H1 (cell line): ENCODE measurements at regions not wholly inside any gene's neighbourhood (a gene's known extent, or its start where the extent isn't known, plus 50 kb on each side); places are given as distances from the start of the nearest gene placed in this dataset.

Source experiments
- CTCF ChIA-PET: fragments of 300-600 bp; sonication (Branson Sonifier 250); formaldehyde crosslinking; loops from one replicate; lab custom pipeline; 2021; ENCODE audit not compliant: partially characterized antibody; lab: Charles Lee
- POLR2A ChIA-PET: fragments of 300-600 bp; sonication (Branson Sonifier 250); formaldehyde crosslinking; loops from one replicate; lab custom pipeline; 2021; ENCODE audit warnings: inconsistent platforms; ENCODE audit not compliant: partially characterized antibody; lab: Charles Lee
- DNase-seq, 2 experiments: peaks; one replicate each; pipeline versions ENCODE4 v3.0.0 to v3.0.0-alpha.2; 2010 to 2022; ENCODE audit warnings: low spot score in 2 of 2, low read depth in 1 of 2, mixed read lengths in 1 of 2
- FAIRE-seq: peaks from 2 replicates; lab custom pipeline; 2011; peaks lifted over from hg19 to GRCh38; lab: Jason Lieb, UNC
- H2AFZ ChIP-seq: 2 replicates; pipeline ENCODE4 v1.8.1; 2012; ENCODE audit warnings: low read length, inconsistent platforms
- H2AK5ac ChIP-seq: 2 replicates; pipeline ENCODE4 v1.6.1; 2013; ENCODE audit warnings: low read depth, low read length
- H2BK120ac ChIP-seq: replicated peaks from 2 replicates; pipeline ENCODE3; 2013; ENCODE audit warnings: low read depth, low read length, inconsistent platforms
- H2BK12ac ChIP-seq: 2 replicates; pipeline ENCODE4 v1.6.1; 2013; ENCODE audit warnings: low read depth, low read length
- H2BK15ac ChIP-seq: 2 replicates; pipeline ENCODE4 v1.6.1; 2013; ENCODE audit warnings: low read length
- H2BK20ac ChIP-seq: 2 replicates; pipeline ENCODE4 v1.6.1; 2013; ENCODE audit warnings: low read length
- H2BK5ac ChIP-seq: 2 replicates; pipeline ENCODE4 v1.6.1; 2013; ENCODE audit warnings: low read depth, low read length
- H3K14ac ChIP-seq: 2 replicates; pipeline ENCODE4 v1.6.1; 2013; ENCODE audit warnings: inconsistent platforms; ENCODE audit not compliant: insufficient read length
- H3K18ac ChIP-seq: 2 replicates; pipeline ENCODE4 v1.6.1; 2013; ENCODE audit warnings: low read length; ENCODE audit errors: extremely low read depth
- H3K23ac ChIP-seq: 2 replicates; pipeline ENCODE4 v1.6.1; 2013; ENCODE audit warnings: inconsistent platforms; ENCODE audit not compliant: insufficient read length
- H3K23me2 ChIP-seq: 2 replicates; pipeline ENCODE4 v1.6.1; 2013; ENCODE audit warnings: low read depth, low read length
- H3K27ac ChIP-seq: 2 replicates; pipeline ENCODE4 v1.6.1; 2011; ENCODE audit warnings: low read depth, low read length, inconsistent platforms
- H3K27me3 ChIP-seq, 4 experiments: replicated peaks in 1 of 4; 1 replicate in 1 of 4; 2 replicates in 3 of 4; pipeline versions ENCODE4 v1.6.1 to v1.8.1; 2011 to 2013; ENCODE audit warnings: low read length in 3 of 4, mild to moderate bottlenecking in 3 of 4, inconsistent platforms in 2 of 4, mixed read lengths in 2 of 4, moderate library complexity in 1 of 4; ENCODE audit not compliant: control insufficient read depth in 3 of 4, insufficient read depth in 3 of 4; ENCODE audit errors: extremely low read depth in 1 of 4
- H3K36me3 ChIP-seq, 4 experiments: 2 replicates each; pipeline versions ENCODE4 v1.6.1 to v1.8.1; 2011 to 2013; ENCODE audit warnings: mild to moderate bottlenecking in 4 of 4, low read length in 3 of 4, moderate library complexity in 2 of 4, control low read depth in 1 of 4, inconsistent platforms in 1 of 4; ENCODE audit not compliant: insufficient read depth in 4 of 4, control insufficient read depth in 2 of 4
- H3K4ac ChIP-seq: replicated peaks from 2 replicates; pipeline ENCODE3; 2013; ENCODE audit warnings: low read length, low read depth, mixed read lengths, inconsistent platforms; ENCODE audit not compliant: insufficient read length
- H3K4me1 ChIP-seq, 4 experiments: replicated peaks in 1 of 4; 1 replicate in 1 of 4; 2 replicates in 3 of 4; pipeline versions ENCODE4 v1.6.1 to v1.8.1; 2011 to 2013; ENCODE audit warnings: low read length in 3 of 4, inconsistent platforms in 2 of 4, mixed read lengths in 1 of 4; ENCODE audit not compliant: insufficient read depth in 4 of 4, control insufficient read depth in 3 of 4
- H3K4me2 ChIP-seq, 2 experiments: 2 replicates each; pipeline versions ENCODE4 v1.6.1 to v1.8.1; 2011 to 2013; ENCODE audit warnings: low read depth in 2 of 2, low read length in 2 of 2, control low read depth in 1 of 2, inconsistent platforms in 1 of 2, mild to moderate bottlenecking in 1 of 2; ENCODE audit not compliant: insufficient read depth in 1 of 2
- H3K4me3 ChIP-seq, 4 experiments: fragments of 200-600, 300-600 bp in 1 of 4; sonication (generic), shearing (Covaris generic), sonication (Bioruptor Twin) in 1 of 4; 2 replicates each; pipeline versions ENCODE4 v1.5.1 to v1.8.1; 2011 to 2016; ENCODE audit warnings: low read length in 4 of 4, low read depth in 3 of 4, control low read depth in 2 of 4, inconsistent platforms in 2 of 4, mild to moderate bottlenecking in 2 of 4, mixed read lengths in 1 of 4, moderate library complexity in 1 of 4; ENCODE audit not compliant: insufficient read depth in 2 of 4; ENCODE audit errors: extremely low read depth in 1 of 4
- H3K56ac ChIP-seq: replicated peaks from 2 replicates; pipeline ENCODE3; 2013; ENCODE audit warnings: low read depth, mild to moderate bottlenecking, mixed read lengths, low read length, inconsistent platforms; ENCODE audit not compliant: insufficient read length
- H3K79me1 ChIP-seq: 2 replicates; pipeline ENCODE4 v1.6.1; 2013; ENCODE audit warnings: low read depth, low read length, control low read depth
- H3K79me2 ChIP-seq, 2 experiments: 2 replicates each; pipeline versions ENCODE4 v1.6.1 to v1.8.1; 2012 to 2013; ENCODE audit warnings: low read length in 2 of 2, mild to moderate bottlenecking in 2 of 2, inconsistent platforms in 1 of 2; ENCODE audit not compliant: insufficient read depth in 2 of 2, control insufficient read depth in 1 of 2
- H3K9ac ChIP-seq, 4 experiments: replicated peaks in 1 of 4; 1 replicate in 1 of 4; 2 replicates in 3 of 4; pipeline versions ENCODE4 v1.6.1 to v1.8.1; 2011 to 2013; ENCODE audit warnings: low read depth in 3 of 4, low read length in 3 of 4, control low read depth in 2 of 4, mild to moderate bottlenecking in 2 of 4, moderate library complexity in 2 of 4, inconsistent platforms in 1 of 4; ENCODE audit errors: extremely low read depth in 1 of 4
- H3K9me3 ChIP-seq, 2 experiments: 2 replicates each; pipeline versions ENCODE4 v1.6.1 to v1.8.1; 2012 to 2013; ENCODE audit warnings: mild to moderate bottlenecking in 2 of 2, moderate library complexity in 2 of 2, control low read depth in 1 of 2, inconsistent platforms in 1 of 2, low read depth in 1 of 2, low read length in 1 of 2, mixed read lengths in 1 of 2; ENCODE audit not compliant: insufficient read depth in 2 of 2
- H4K20me1 ChIP-seq, 2 experiments: replicated peaks in 1 of 2; 2 replicates each; pipeline versions ENCODE3 to v1.8.1; 2011 to 2013; ENCODE audit warnings: inconsistent platforms in 2 of 2, low read length in 2 of 2, mild to moderate bottlenecking in 1 of 2; ENCODE audit not compliant: insufficient read depth in 2 of 2, control insufficient read depth in 1 of 2
- H4K5ac ChIP-seq: 2 replicates; pipeline ENCODE4 v1.6.1; 2013; ENCODE audit warnings: low read length, low read depth, mixed read lengths, inconsistent platforms; ENCODE audit not compliant: insufficient read length
- H4K8ac ChIP-seq: 2 replicates; pipeline ENCODE4 v1.8.0; 2013; ENCODE audit warnings: mild to moderate bottlenecking, moderate library complexity, low read length, inconsistent platforms; ENCODE audit not compliant: insufficient read depth; ENCODE audit errors: extremely low read depth
- H4K91ac ChIP-seq: replicated peaks from 2 replicates; pipeline ENCODE3; 2013; ENCODE audit warnings: low read length, mixed read lengths, inconsistent platforms; ENCODE audit not compliant: insufficient read length
- CTCF ChIP-seq, 3 experiments: IDR thresholded peaks; 1 replicate in 2 of 3; 2 replicates in 1 of 3; pipeline versions ENCODE4 v1.5.1 to v1.6.1; 2011; ENCODE audit warnings: low read length in 3 of 3, mild to moderate bottlenecking in 3 of 3, inconsistent platforms in 2 of 3, low read depth in 1 of 3, moderate library complexity in 1 of 3; ENCODE audit not compliant: insufficient read depth in 1 of 3; ENCODE audit errors: control extremely low read depth in 1 of 3
- EP300 ChIP-seq, 2 experiments: IDR thresholded peaks; 1 replicate in 1 of 2; 2 replicates in 1 of 2; pipeline ENCODE4 v1.6.1; 2011 to 2012; ENCODE audit warnings: low read depth in 2 of 2, low read length in 2 of 2, mild to moderate bottlenecking in 2 of 2, borderline replicate concordance in 1 of 2, inconsistent platforms in 1 of 2, moderate library complexity in 1 of 2
- RAD21 ChIP-seq, 2 experiments: IDR thresholded peaks in 1 of 2; conservative IDR thresholded peaks in 1 of 2; 2 replicates each; pipeline ENCODE4 v1.6.1; 2011; ENCODE audit warnings: low read depth in 2 of 2, low read length in 2 of 2, improper control_type of control experiment in 1 of 2, inconsistent platforms in 1 of 2, mild to moderate bottlenecking in 1 of 2, moderate library complexity in 1 of 2
- WGBS, 2 experiments: shearing (Covaris generic) in 1 of 2; methylation state at CpG; one replicate each; pipeline versions ENCODE4 v1.1.6 to v1.1.7; 2013 to 2015; ENCODE audit warnings: low lambda C conversion rate in 2 of 2, mixed read lengths in 2 of 2, inconsistent platforms in 1 of 2, low coverage in 1 of 2, missing lambda C conversion rate in 1 of 2; ENCODE audit not compliant: insufficient replicate concordance in 2 of 2, insufficient coverage in 1 of 2, insufficient read length in 1 of 2; ENCODE audit errors: extremely low coverage in 1 of 2, missing lambda C conversion rate in 1 of 2; 5-methylcytosine and 5-hydroxymethylcytosine counted together

DNA sequence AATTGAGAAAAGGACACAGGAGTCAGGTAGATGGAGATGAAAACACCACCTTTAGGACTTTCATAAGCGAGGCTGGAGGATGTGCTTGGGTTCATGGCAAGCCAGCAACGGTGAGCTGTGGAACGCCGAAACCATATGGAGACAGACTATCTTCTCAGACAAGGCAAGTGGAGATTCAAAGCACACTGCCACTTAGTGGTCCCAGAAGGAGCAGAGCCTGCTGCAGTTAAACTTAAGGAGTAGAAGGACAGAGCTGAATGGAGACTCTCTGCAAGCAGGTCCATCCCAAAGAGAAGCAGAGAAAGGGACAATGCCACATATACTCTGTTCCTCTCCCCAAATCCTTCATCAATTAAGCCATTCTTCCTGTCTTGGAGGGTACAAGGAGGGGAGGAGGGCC, 236.3 kb upstream of the HABP2 start:
- Histone ChIP-seq H4K5ac (no peak overlapping the region), H3K4me2 (no peak overlapping the region), H3K27me3 (no peaks in the 10 kb centered on the region), H2BK12ac (no peak overlapping the region), H3K4ac (no peak overlapping the region), H3K4me1 (no peaks in the 10 kb centered on the region), H2BK20ac (no peak overlapping the region), H3K9ac (no peak overlapping the region), H3K36me3 (no peaks in the 10 kb centered on the region), H2AFZ (no peak overlapping the region), H4K20me1 (no peaks in the 10 kb centered on the region), H3K79me2 (no peaks in the 10 kb centered on the region), H3K23ac (no peak overlapping the region), H3K9me3 (no peaks in the 10 kb centered on the region), H2BK15ac (no peak overlapping the region), H3K27ac (no peak overlapping the region), H4K91ac (no peak overlapping the region), H3K4me3 (no peak overlapping the region), H2AK5ac (no peak overlapping the region), H3K79me1 (no peaks in the 10 kb centered on the region), H3K23me2 (no peaks in the 10 kb centered on the region; the same call in 1 of the 2 replicates), H2BK5ac (no peak overlapping the region), H4K8ac (no peak overlapping the region), H2BK120ac (no peak overlapping the region), H3K18ac (no peak overlapping the region), H3K56ac (no peak overlapping the region), H3K14ac (no peak overlapping the region)
- DNase-seq (no peak), FAIRE-seq (no peak)
- POLR2A ChIA-PET, result no interaction called here
- no peak for TF ChIP-seq EP300 (IDR thresholded peaks at IDR 0.05; ENCODE audit: borderline replicate concordance in 1 of 2, low read depth in 2 of 2, low read length in 2 of 2)
- peak in 2 of 3 experiments; percentile 28 to 29; a peak in 2 of 4 replicates for TF ChIP-seq CTCF (IDR thresholded peaks at IDR 0.05; ENCODE audit: control extremely low read depth in 1 of 3, insufficient read depth in 1 of 3, low read depth in 1 of 3, low read length in 3 of 3)
- TF ChIP-seq RAD21 (IDR thresholded peaks at IDR 0.05 in 1 of 2, conservative IDR thresholded peaks at IDR 0.05 in 1 of 2; ENCODE audit: low read depth in 2 of 2, low read length in 2 of 2), result peak; percentile 32 to 46; a peak in 2 of 4 replicates
- WGBS, 2 experiments, result 94% methylated on average over 4 of the region's 4 CpGs; no CpG with 5 or more reads in 1 of the 2 experiments
- CTCF ChIA-PET, result interaction anchor here (0.6 to 3.4 kb wide), 6 partner anchors 10 to 775 kb away, joined by 3 to 22 read pairs (median 4); no protein-coding TSS in a partner anchor
